BLaER1 (cell line): ENCODE measurements at regions not wholly inside any gene's neighbourhood (a gene's known extent, or its start where the extent isn't known, plus 50 kb on each side); places are given as distances from the start of the nearest gene placed in this dataset.

Experiments used
- H3K27ac ChIP-seq: shearing (Covaris generic); formaldehyde crosslinking; 2 replicates; pipeline ENCODE4 v1.8.1; 2022
- H3K27me3 ChIP-seq: shearing (Covaris generic); formaldehyde crosslinking; 2 replicates; pipeline ENCODE4 v1.8.1; 2022
- H3K36me3 ChIP-seq: shearing (Covaris generic); formaldehyde crosslinking; 2 replicates; pipeline ENCODE4 v1.8.1; 2022
- H3K4me1 ChIP-seq: shearing (Covaris generic); formaldehyde crosslinking; 2 replicates; pipeline ENCODE4 v1.8.1; 2022
- H3K4me2 ChIP-seq: shearing (Covaris generic); formaldehyde crosslinking; 2 replicates; pipeline ENCODE4 v1.8.1; 2022
- H3K4me3 ChIP-seq: shearing (Covaris generic); formaldehyde crosslinking; 2 replicates; pipeline ENCODE4 v1.8.1; 2022
- H3K9ac ChIP-seq: shearing (Covaris generic); formaldehyde crosslinking; 2 replicates; pipeline ENCODE4 v1.8.1; 2022
- H3K9me3 ChIP-seq: shearing (Covaris generic); formaldehyde crosslinking; 2 replicates; pipeline ENCODE4 v1.8.1; 2022
- H4K20me1 ChIP-seq: shearing (Covaris generic); formaldehyde crosslinking; 2 replicates; pipeline ENCODE4 v1.8.1; 2022
- Cebpa-rat ChIP-seq: shearing (Covaris generic); IDR thresholded peaks from 2 replicates; pipeline ENCODE4 v1.8.1; 2022

GRCh38 chr9:89837162-89837933, 232.5 kb downstream of the GADD45G start:
- no peaks in the 10 kb centered on the region for H3K36me3 ChIP-seq
- no peaks in the 10 kb centered on the region for H4K20me1 ChIP-seq
- H3K4me3 ChIP-seq: no peak overlapping the region
- no peak overlapping the region for H3K9ac ChIP-seq
- no peaks in the 10 kb centered on the region for H3K27me3 ChIP-seq
- H3K4me2 ChIP-seq: no peak overlapping the region
- H3K9me3 ChIP-seq: no peaks in the 10 kb centered on the region; the same call in 1 of the 2 replicates
- TF ChIP-seq Cebpa-rat: no peak
- H3K4me1 ChIP-seq: peaks cover 8% of the 10 kb centered on the region
- no peak overlapping the region for H3K27ac ChIP-seq

GRCh38 chr9:89837934-89838310, 233.1 kb downstream of the GADD45G start:
- no peaks in the 10 kb centered on the region for H3K27me3 ChIP-seq
- H3K4me1 ChIP-seq: peaks cover 8% of the 10 kb centered on the region
- no peak overlapping the region for H3K4me3 ChIP-seq
- no peaks in the 10 kb centered on the region for H3K36me3 ChIP-seq
- no peak overlapping the region for H3K4me2 ChIP-seq
- no peak overlapping the region for H3K27ac ChIP-seq
- no peaks in the 10 kb centered on the region for H4K20me1 ChIP-seq
- no peak for TF ChIP-seq Cebpa-rat
- no peak overlapping the region for H3K9ac ChIP-seq
- H3K9me3 ChIP-seq: no peaks in the 10 kb centered on the region

GRCh38 chr9:89838621-89839020, 233.8 kb downstream of the GADD45G start:
- no peaks in the 10 kb centered on the region for H3K27me3 ChIP-seq
- no peak for TF ChIP-seq Cebpa-rat
- H3K9ac ChIP-seq: no peak overlapping the region
- no peaks in the 10 kb centered on the region for H4K20me1 ChIP-seq
- H3K4me1 ChIP-seq: peaks cover 8% of the 10 kb centered on the region
- H3K4me3 ChIP-seq: no peak overlapping the region
- no peaks in the 10 kb centered on the region for H3K9me3 ChIP-seq
- no peak overlapping the region for H3K27ac ChIP-seq
- no peak overlapping the region for H3K4me2 ChIP-seq
- no peaks in the 10 kb centered on the region for H3K36me3 ChIP-seq

- Histone ChIP-seq H3K4me1 (peaks cover 8% of the 10 kb centered on the region), H3K4me2 (no peak overlapping the region), H3K9ac (no peak overlapping the region), H3K27ac (no peak overlapping the region), H3K4me3 (no peak overlapping the region), H4K20me1 (no peaks in the 10 kb centered on the region), H3K36me3 (no peaks in the 10 kb centered on the region), H3K9me3 (no peaks in the 10 kb centered on the region), H3K27me3 (no peaks in the 10 kb centered on the region)
- TF ChIP-seq Cebpa-rat: no peak
Measured at GRCh38 chr9:89839449-89839848, 234.6 kb downstream of the GADD45G start.

- H3K27ac ChIP-seq: no peak overlapping the region
- H3K4me1 ChIP-seq: peaks cover 8% of the 10 kb centered on the region
- no peak overlapping the region for H3K9ac ChIP-seq
- no peaks in the 10 kb centered on the region for H4K20me1 ChIP-seq
- no peaks in the 10 kb centered on the region for H3K9me3 ChIP-seq
- H3K27me3 ChIP-seq: no peaks in the 10 kb centered on the region
- no peaks in the 10 kb centered on the region for H3K36me3 ChIP-seq
- no peak overlapping the region for H3K4me3 ChIP-seq
- H3K4me2 ChIP-seq: no peak overlapping the region
- no peak for TF ChIP-seq Cebpa-rat
Measured at GRCh38 chr9:89839952-89840351, 235.1 kb downstream of the GADD45G start.

GRCh38 chr9:89841456-89841855, 236.6 kb downstream of the GADD45G start:
- H4K20me1 ChIP-seq: no peaks in the 10 kb centered on the region
- no peak overlapping the region for H3K4me3 ChIP-seq
- H3K27ac ChIP-seq: no peak overlapping the region
- H3K27me3 ChIP-seq: no peaks in the 10 kb centered on the region
- no peak for TF ChIP-seq Cebpa-rat
- H3K4me1 ChIP-seq: no peaks in the 10 kb centered on the region
- no peaks in the 10 kb centered on the region for H3K9me3 ChIP-seq
- H3K9ac ChIP-seq: no peak overlapping the region
- H3K4me2 ChIP-seq: no peak overlapping the region
- H3K36me3 ChIP-seq: no peaks in the 10 kb centered on the region

GRCh38 chr9:89842267-89842768, 237.5 kb downstream of the GADD45G start:
- H3K4me1 ChIP-seq: no peaks in the 10 kb centered on the region
- no peaks in the 10 kb centered on the region for H3K27me3 ChIP-seq
- no peaks in the 10 kb centered on the region for H3K9me3 ChIP-seq
- no peak overlapping the region for H3K4me2 ChIP-seq
- no peak overlapping the region for H3K4me3 ChIP-seq
- H3K27ac ChIP-seq: no peak overlapping the region
- no peaks in the 10 kb centered on the region for H3K36me3 ChIP-seq
- TF ChIP-seq Cebpa-rat: no peak
- no peaks in the 10 kb centered on the region for H4K20me1 ChIP-seq
- H3K9ac ChIP-seq: no peak overlapping the region

- no peak for TF ChIP-seq Cebpa-rat
Measured at GRCh38 chr9:89843074-89843473, 238.3 kb downstream of the GADD45G start.

GRCh38 chr9:89843591-89843990, 238.8 kb downstream of the GADD45G start:
- Histone ChIP-seq H3K4me1 (peaks cover under 1% of the 10 kb centered on the region; the same call in 1 of the 2 replicates), H3K36me3 (no peaks in the 10 kb centered on the region), H3K27me3 (no peaks in the 10 kb centered on the region), H3K9me3 (no peaks in the 10 kb centered on the region), H4K20me1 (no peaks in the 10 kb centered on the region), H3K27ac (no peak overlapping the region), H3K9ac (no peak overlapping the region), H3K4me2 (no peak overlapping the region), H3K4me3 (no peak overlapping the region)
- no peak for TF ChIP-seq Cebpa-rat

More at GRCh38 chr9:89843074-89843473, 238.3 kb downstream of the GADD45G start:
- Histone ChIP-seq H3K27ac (no peak overlapping the region), H3K9ac (no peak overlapping the region), H3K4me2 (no peak overlapping the region), H4K20me1 (no peaks in the 10 kb centered on the region), H3K9me3 (no peaks in the 10 kb centered on the region), H3K27me3 (no peaks in the 10 kb centered on the region), H3K4me1 (no peaks in the 10 kb centered on the region), H3K4me3 (no peak overlapping the region), H3K36me3 (no peaks in the 10 kb centered on the region)

GRCh38 chr9:89844075-89844474, 239.3 kb downstream of the GADD45G start:
- H3K36me3 ChIP-seq: no peaks in the 10 kb centered on the region

More at GRCh38 chr9:89844075-89844474, 239.3 kb downstream of the GADD45G start:
- Histone ChIP-seq H3K4me3 (no peak overlapping the region), H3K27ac (no peak overlapping the region), H3K27me3 (no peaks in the 10 kb centered on the region), H3K4me2 (no peak overlapping the region), H3K9me3 (no peaks in the 10 kb centered on the region), H3K9ac (no peak overlapping the region), H4K20me1 (no peaks in the 10 kb centered on the region), H3K4me1 (peaks cover 6% of the 10 kb centered on the region; the same call in 1 of the 2 replicates)
- TF ChIP-seq Cebpa-rat: no peak
